Vagina (tissue), 2 donors: ENCODE measurements at regions not wholly inside any gene's neighbourhood (a gene's known extent, or its start where the extent isn't known, plus 50 kb on each side); places are given as distances from the start of the nearest gene placed in this dataset.

ENCODE experiments used
- CTCF ChIP-seq, 3 experiments: fragments of 450-650 bp in 2 of 3; fragments of 200-600 bp in 1 of 3; sonication (generic) in 1 of 3; IDR thresholded peaks; one replicate each; pipeline ENCODE4 v1.5.1; 2017 to 2019; ENCODE audit warnings: antibody characterized with exemption in 3 of 3, mild to moderate bottlenecking in 2 of 3, moderate library complexity in 2 of 3
- POLR2A ChIP-seq, 2 donors: fragments of 450-650 bp; IDR thresholded peaks; one replicate each; pipeline ENCODE4 v1.6.1; 2017; ENCODE audit warnings: antibody characterized with exemption in 2 of 2, mild to moderate bottlenecking in 2 of 2, moderate library complexity in 2 of 2

GRCh38 chr2:9089831-9090230 is 86.3 kb upstream of the MBOAT2 start:
- TF ChIP-seq POLR2A (IDR thresholded peaks at IDR 0.05) (no peak), CTCF (IDR thresholded peaks at IDR 0.05) (no peak)
